ENCODE measurements at regions not wholly inside any gene's neighbourhood (a gene's known extent, or its start where the extent isn't known, plus 50 kb on each side); places are given as distances from the start of the nearest gene placed in this dataset.

- no peak for TF ChIP-seq EZH2 (IDR thresholded peaks at IDR 0.05; ENCODE audit: low read length, missing control alignments)
- TF ChIP-seq CTCF (conservative IDR thresholded peaks at IDR 0.05 in 1 of 2, IDR thresholded peaks at IDR 0.05 in 1 of 2; ENCODE audit: low read depth in 1 of 2, low read length in 2 of 2): no peak
Measured at GRCh38 chr21:26377111-26377694, 195.9 kb downstream of the CYYR1 start.

GRCh38 chr21:26374817-26375216, 198.3 kb downstream of the CYYR1 start:
- Histone ChIP-seq H3K4me1 (ENCODE audit: control insufficient read depth, extremely low read depth, insufficient read depth, low read length) (no peaks in the 10 kb centered on the region), H3K4me2 (ENCODE audit: extremely low read depth, insufficient read depth, low read length) (no peak overlapping the region), H3K36me3 (ENCODE audit: control insufficient read depth, insufficient read depth, low read length) (no peaks in the 10 kb centered on the region), H3K27ac (ENCODE audit: insufficient read depth, low read length) (no peak overlapping the region), H3K4me3 (replicated peaks in 1 of 4; ENCODE audit: control extremely low read depth in 1 of 4, insufficient read depth in 1 of 4, low read depth in 3 of 4, low read length in 4 of 4) (no peak overlapping the region), H3K9ac (ENCODE audit: insufficient read depth, low read length) (no peak overlapping the region), H2AFZ (ENCODE audit: low read length) (no peak overlapping the region), H3K27me3 (ENCODE audit: control insufficient read depth, insufficient read depth, low read length) (no peaks in the 10 kb centered on the region), H3K79me2 (ENCODE audit: control insufficient read depth, insufficient read depth, low read length) (no peaks in the 10 kb centered on the region), H3K9me3 (ENCODE audit: control insufficient read depth, insufficient read depth, low read depth, low read length) (no peaks in the 10 kb centered on the region), H4K20me1 (ENCODE audit: control insufficient read depth, extremely low read depth, insufficient read depth, low read length) (no peaks in the 10 kb centered on the region)
- TF ChIP-seq CTCF (conservative IDR thresholded peaks at IDR 0.05 in 1 of 2, IDR thresholded peaks at IDR 0.05 in 1 of 2; ENCODE audit: low read depth in 1 of 2, low read length in 2 of 2): no peak
- TF ChIP-seq EZH2 (IDR thresholded peaks at IDR 0.05; ENCODE audit: low read length, missing control alignments): no peak
- DNase-seq (ENCODE audit: low read depth in 2 of 2): no peak

More at GRCh38 chr21:26377111-26377694, 195.9 kb downstream of the CYYR1 start:
- Histone ChIP-seq H3K9me3 (ENCODE audit: control insufficient read depth, insufficient read depth, low read depth, low read length) (no peaks in the 10 kb centered on the region), H3K27me3 (ENCODE audit: control insufficient read depth, insufficient read depth, low read length) (no peaks in the 10 kb centered on the region), H3K79me2 (ENCODE audit: control insufficient read depth, insufficient read depth, low read length) (no peaks in the 10 kb centered on the region), H3K36me3 (ENCODE audit: control insufficient read depth, insufficient read depth, low read length) (no peaks in the 10 kb centered on the region), H3K4me3 (replicated peaks in 1 of 4; ENCODE audit: control extremely low read depth in 1 of 4, insufficient read depth in 1 of 4, low read depth in 3 of 4, low read length in 4 of 4) (no peak overlapping the region), H3K9ac (ENCODE audit: insufficient read depth, low read length) (no peak overlapping the region), H3K4me1 (ENCODE audit: control insufficient read depth, extremely low read depth, insufficient read depth, low read length) (no peaks in the 10 kb centered on the region), H4K20me1 (ENCODE audit: control insufficient read depth, extremely low read depth, insufficient read depth, low read length) (no peaks in the 10 kb centered on the region), H3K4me2 (ENCODE audit: extremely low read depth, insufficient read depth, low read length) (no peak overlapping the region), H2AFZ (ENCODE audit: low read length) (no peak overlapping the region), H3K27ac (ENCODE audit: insufficient read depth, low read length) (no peak overlapping the region)
- DNase-seq (ENCODE audit: low read depth in 2 of 2): no peak

DNA sequence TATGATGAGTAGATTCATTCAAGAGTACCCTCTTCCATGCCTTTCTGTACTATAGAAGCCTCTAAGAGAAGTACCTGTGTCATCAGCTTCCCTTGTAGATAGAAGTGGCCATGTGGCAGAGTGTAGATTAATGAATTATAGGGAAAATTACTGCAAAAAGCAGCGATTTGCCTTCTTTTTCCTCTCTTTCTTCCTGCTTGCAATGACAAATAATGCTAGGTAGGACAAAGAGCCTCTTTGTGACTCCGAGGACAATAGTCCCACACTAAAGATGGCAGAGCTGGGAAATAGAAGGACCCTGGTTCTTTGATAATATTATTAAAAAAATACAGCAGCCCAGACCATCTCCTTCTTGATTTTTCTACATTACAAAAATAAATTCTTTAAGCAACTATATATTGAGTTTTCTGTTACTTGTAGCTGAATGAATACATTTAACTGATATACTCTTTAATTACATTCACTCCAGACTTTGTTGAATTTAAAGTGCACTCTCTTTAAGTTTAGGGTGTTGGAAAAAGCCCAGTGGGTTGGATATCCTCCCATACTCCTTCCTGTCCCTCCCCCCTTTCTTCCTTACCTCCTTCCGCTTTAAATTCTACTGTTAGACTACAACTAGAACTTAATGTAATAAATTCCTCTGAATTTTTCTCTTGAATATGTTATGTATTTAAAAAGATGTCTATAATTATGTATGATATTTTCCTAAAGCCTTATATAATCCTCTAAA, 198.2 kb upstream of the APP start:
- Histone ChIP-seq H3K9ac (ENCODE audit: insufficient read depth, low read length) (no peak overlapping the region), H3K4me1 (ENCODE audit: control insufficient read depth, extremely low read depth, insufficient read depth, low read length) (no peaks in the 10 kb centered on the region), H3K79me2 (ENCODE audit: control insufficient read depth, insufficient read depth, low read length) (no peaks in the 10 kb centered on the region), H3K4me2 (ENCODE audit: extremely low read depth, insufficient read depth, low read length) (no peak overlapping the region), H4K20me1 (ENCODE audit: control insufficient read depth, extremely low read depth, insufficient read depth, low read length) (no peaks in the 10 kb centered on the region), H3K27me3 (ENCODE audit: control insufficient read depth, insufficient read depth, low read length) (no peaks in the 10 kb centered on the region), H3K36me3 (ENCODE audit: control insufficient read depth, insufficient read depth, low read length) (no peaks in the 10 kb centered on the region), H3K27ac (ENCODE audit: insufficient read depth, low read length) (no peak overlapping the region), H3K4me3 (replicated peaks in 1 of 4; ENCODE audit: control extremely low read depth in 1 of 4, insufficient read depth in 1 of 4, low read depth in 3 of 4, low read length in 4 of 4) (no peak overlapping the region), H2AFZ (ENCODE audit: low read length) (no peak overlapping the region), H3K9me3 (ENCODE audit: control insufficient read depth, insufficient read depth, low read depth, low read length) (no peaks in the 10 kb centered on the region)
- TF ChIP-seq EZH2 (IDR thresholded peaks at IDR 0.05; ENCODE audit: low read length, missing control alignments) (no peak), CTCF (conservative IDR thresholded peaks at IDR 0.05 in 1 of 2, IDR thresholded peaks at IDR 0.05 in 1 of 2; ENCODE audit: low read depth in 1 of 2, low read length in 2 of 2) (no peak)
- DNase-seq (ENCODE audit: low read depth in 2 of 2): no peak

Data from fibroblast of lung (primary cell).